ENCODE measurements at regions not wholly inside any gene's neighbourhood (a gene's known extent, or its start where the extent isn't known, plus 50 kb on each side); places are given as distances from the start of the nearest gene placed in this dataset.

- Histone ChIP-seq H3K27me3 (ENCODE audit: insufficient read depth, low read depth, low read length) (no peaks in the 10 kb centered on the region), H3K36me3 (ENCODE audit: insufficient read depth, low read length) (no peaks in the 10 kb centered on the region), H3F3A (ENCODE audit: insufficient read depth, low read length, poor library complexity, severe bottlenecking) (no peaks in the 10 kb centered on the region), H3K79me2 (replicated peaks; ENCODE audit: insufficient read depth, low read length) (no peaks in the 10 kb centered on the region), H3K9ac (ENCODE audit: low read length) (no peak overlapping the region), H4K20me1 (ENCODE audit: insufficient read depth) (no peaks in the 10 kb centered on the region), H3K9me3 (ENCODE audit: low read length) (no peaks in the 10 kb centered on the region), H3K4me3 (ENCODE audit: low read length) (no peak overlapping the region), H3K27ac (ENCODE audit: low read length) (no peak overlapping the region), H3K9me2 (ENCODE audit: insufficient read depth, low read length) (no peaks in the 10 kb centered on the region), H3K4me2 (ENCODE audit: low read length) (no peak overlapping the region), H2AFZ (ENCODE audit: low read depth, low read length) (no peak overlapping the region)
- TF ChIP-seq EP300 (conservative IDR thresholded peaks at IDR 0.05; ENCODE audit: poor library complexity, severe bottlenecking) (no peak), POLR2AphosphoS5 (IDR thresholded peaks at IDR 0.05) (no peak), EZH2 (IDR thresholded peaks at IDR 0.05; ENCODE audit: borderline replicate concordance, insufficient read depth, low read length, poor library complexity, severe bottlenecking) (no peak), CTCF (IDR thresholded peaks at IDR 0.05; ENCODE audit: poor library complexity, severe bottlenecking) (no peak), REST (IDR thresholded peaks at IDR 0.05; ENCODE audit: borderline replicate concordance) (no peak), RAD21 (conservative IDR thresholded peaks at IDR 0.05) (no peak), MXI1 (conservative IDR thresholded peaks at IDR 0.05; ENCODE audit: poor library complexity, severe bottlenecking) (no peak), SMC3 (conservative IDR thresholded peaks at IDR 0.05; ENCODE audit: poor library complexity) (no peak), TAF1 (IDR thresholded peaks at IDR 0.05; ENCODE audit: low read depth) (no peak)
Measured at GRCh38 chr14:76277586-76278130, 98.3 kb upstream of the ESRRB start.

- Histone ChIP-seq H3K27ac (ENCODE audit: low read length) (no peak overlapping the region), H3K27me3 (ENCODE audit: insufficient read depth, low read depth, low read length) (no peaks in the 10 kb centered on the region), H3K4me3 (ENCODE audit: low read length) (no peak overlapping the region), H3K9me2 (ENCODE audit: insufficient read depth, low read length) (no peaks in the 10 kb centered on the region), H3K36me3 (ENCODE audit: insufficient read depth, low read length) (no peaks in the 10 kb centered on the region), H3K4me2 (ENCODE audit: low read length) (no peak overlapping the region), H3K9ac (ENCODE audit: low read length) (no peak overlapping the region), H4K20me1 (ENCODE audit: insufficient read depth) (no peaks in the 10 kb centered on the region), H3K9me3 (ENCODE audit: low read length) (no peaks in the 10 kb centered on the region), H2AFZ (ENCODE audit: low read depth, low read length) (no peak overlapping the region), H3F3A (ENCODE audit: insufficient read depth, low read length, poor library complexity, severe bottlenecking) (no peaks in the 10 kb centered on the region), H3K79me2 (replicated peaks; ENCODE audit: insufficient read depth, low read length) (no peaks in the 10 kb centered on the region)
- TF ChIP-seq EZH2 (IDR thresholded peaks at IDR 0.05; ENCODE audit: borderline replicate concordance, insufficient read depth, low read length, poor library complexity, severe bottlenecking) = no peak
- TF ChIP-seq TAF1 (IDR thresholded peaks at IDR 0.05; ENCODE audit: low read depth) = no peak
- no peak for TF ChIP-seq MXI1 (conservative IDR thresholded peaks at IDR 0.05; ENCODE audit: poor library complexity, severe bottlenecking)
Measured at GRCh38 chr14:76280221-76280620, 95.7 kb upstream of the ESRRB start.
